ENCODE measurements at regions not wholly inside any gene's neighbourhood (a gene's known extent, or its start where the extent isn't known, plus 50 kb on each side); places are given as distances from the start of the nearest gene placed in this dataset.

DNA sequence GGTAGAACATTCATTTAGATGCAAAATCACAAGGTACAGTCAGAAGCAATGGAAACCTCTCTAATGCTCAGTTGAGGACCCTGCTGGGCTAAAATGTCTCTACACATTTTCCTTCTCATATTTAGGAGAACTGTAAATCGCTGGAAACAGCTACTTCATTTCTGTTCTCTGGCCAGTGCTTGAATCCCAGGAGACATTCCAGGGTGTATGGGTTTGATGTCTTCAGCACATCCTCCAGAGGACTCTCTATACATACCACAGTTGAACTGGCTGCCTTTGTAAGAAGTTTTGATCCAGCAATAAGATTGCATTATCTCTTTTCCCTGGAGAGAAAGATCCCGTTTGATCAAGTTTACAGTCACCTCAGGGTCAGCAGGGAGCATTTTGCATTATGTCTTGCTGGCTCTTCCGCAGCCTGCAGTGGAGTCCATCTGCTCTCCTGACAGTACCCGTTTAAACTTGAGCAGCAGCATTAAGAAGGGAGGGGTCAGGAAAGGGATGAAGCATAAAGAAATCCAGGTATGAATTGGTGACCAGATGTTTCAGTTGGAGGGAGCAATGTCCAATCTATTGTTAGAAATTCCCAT, 676.0 kb downstream of the EPHA3 start:
- TF ChIP-seq, protein P1, sequence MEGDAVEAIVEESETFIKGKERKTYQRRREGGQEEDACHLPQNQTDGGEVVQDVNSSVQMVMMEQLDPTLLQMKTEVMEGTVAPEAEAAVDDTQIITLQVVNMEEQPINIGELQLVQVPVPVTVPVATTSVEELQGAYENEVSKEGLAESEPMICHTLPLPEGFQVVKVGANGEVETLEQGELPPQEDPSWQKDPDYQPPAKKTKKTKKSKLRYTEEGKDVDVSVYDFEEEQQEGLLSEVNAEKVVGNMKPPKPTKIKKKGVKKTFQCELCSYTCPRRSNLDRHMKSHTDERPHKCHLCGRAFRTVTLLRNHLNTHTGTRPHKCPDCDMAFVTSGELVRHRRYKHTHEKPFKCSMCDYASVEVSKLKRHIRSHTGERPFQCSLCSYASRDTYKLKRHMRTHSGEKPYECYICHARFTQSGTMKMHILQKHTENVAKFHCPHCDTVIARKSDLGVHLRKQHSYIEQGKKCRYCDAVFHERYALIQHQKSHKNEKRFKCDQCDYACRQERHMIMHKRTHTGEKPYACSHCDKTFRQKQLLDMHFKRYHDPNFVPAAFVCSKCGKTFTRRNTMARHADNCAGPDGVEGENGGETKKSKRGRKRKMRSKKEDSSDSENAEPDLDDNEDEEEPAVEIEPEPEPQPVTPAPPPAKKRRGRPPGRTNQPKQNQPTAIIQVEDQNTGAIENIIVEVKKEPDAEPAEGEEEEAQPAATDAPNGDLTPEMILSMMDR (IDR thresholded peaks at IDR 0.05), result no peak
- TF ChIP-seq POLR2A (IDR thresholded peaks at IDR 0.05), result no peak
